ENCODE measurements at regions not wholly inside any gene's neighbourhood (a gene's known extent, or its start where the extent isn't known, plus 50 kb on each side); places are given as distances from the start of the nearest gene placed in this dataset.

DNA sequence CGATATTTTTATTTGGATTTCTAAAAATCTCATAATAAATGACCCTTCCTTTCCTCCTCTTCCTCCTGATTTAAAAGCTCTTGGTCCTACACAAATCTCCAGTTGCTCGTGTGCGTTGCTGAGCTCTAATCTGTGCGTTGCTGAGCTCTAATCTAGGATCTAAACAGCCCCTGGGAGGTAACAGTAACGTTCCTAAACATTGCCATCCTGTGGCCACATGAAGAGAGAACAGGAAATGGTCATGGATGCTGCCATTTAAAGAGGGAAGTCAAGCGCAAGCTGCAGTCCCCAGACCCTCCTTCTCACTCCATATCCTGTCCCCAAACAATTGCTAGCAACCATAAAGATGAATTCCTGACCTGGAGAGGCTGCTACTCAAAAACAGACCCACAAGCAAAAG is 170.8 kb downstream of the NUFIP1 start:
- Histone ChIP-seq H3K27me3 (replicated peaks; ENCODE audit: insufficient read depth, low read length) (no peaks in the 10 kb centered on the region), H3K27ac (ENCODE audit: low read length) (no peak overlapping the region), H3K4me2 (ENCODE audit: low read depth, low read length) (no peak overlapping the region), H3K9ac (ENCODE audit: low read length) (no peak overlapping the region), H3K9me2 (replicated peaks; ENCODE audit: insufficient read depth, low read length) (no peaks in the 10 kb centered on the region), H3K4me1 (ENCODE audit: low read length) (no peaks in the 10 kb centered on the region), H3K36me3 (replicated peaks; ENCODE audit: insufficient read depth, low read length) (no peaks in the 10 kb centered on the region), H2AFZ (ENCODE audit: low read length) (no peak overlapping the region), H3F3A (ENCODE audit: insufficient read depth, low read length) (no peaks in the 10 kb centered on the region), H4K20me1 (ENCODE audit: insufficient read depth, low read length) (no peaks in the 10 kb centered on the region), H3K79me2 (ENCODE audit: low read length) (no peaks in the 10 kb centered on the region), H3K4me3 (ENCODE audit: low read length) (no peak overlapping the region), H3K9me3 (replicated peaks; ENCODE audit: insufficient read depth, low read length) (no peaks in the 10 kb centered on the region)
- DNase-seq: no peak
- no peak for TF ChIP-seq EZH2phosphoT487 (IDR thresholded peaks at IDR 0.05; ENCODE audit: low read length)
- TF ChIP-seq, protein P1, sequence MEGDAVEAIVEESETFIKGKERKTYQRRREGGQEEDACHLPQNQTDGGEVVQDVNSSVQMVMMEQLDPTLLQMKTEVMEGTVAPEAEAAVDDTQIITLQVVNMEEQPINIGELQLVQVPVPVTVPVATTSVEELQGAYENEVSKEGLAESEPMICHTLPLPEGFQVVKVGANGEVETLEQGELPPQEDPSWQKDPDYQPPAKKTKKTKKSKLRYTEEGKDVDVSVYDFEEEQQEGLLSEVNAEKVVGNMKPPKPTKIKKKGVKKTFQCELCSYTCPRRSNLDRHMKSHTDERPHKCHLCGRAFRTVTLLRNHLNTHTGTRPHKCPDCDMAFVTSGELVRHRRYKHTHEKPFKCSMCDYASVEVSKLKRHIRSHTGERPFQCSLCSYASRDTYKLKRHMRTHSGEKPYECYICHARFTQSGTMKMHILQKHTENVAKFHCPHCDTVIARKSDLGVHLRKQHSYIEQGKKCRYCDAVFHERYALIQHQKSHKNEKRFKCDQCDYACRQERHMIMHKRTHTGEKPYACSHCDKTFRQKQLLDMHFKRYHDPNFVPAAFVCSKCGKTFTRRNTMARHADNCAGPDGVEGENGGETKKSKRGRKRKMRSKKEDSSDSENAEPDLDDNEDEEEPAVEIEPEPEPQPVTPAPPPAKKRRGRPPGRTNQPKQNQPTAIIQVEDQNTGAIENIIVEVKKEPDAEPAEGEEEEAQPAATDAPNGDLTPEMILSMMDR (IDR thresholded peaks at IDR 0.05; ENCODE audit: low read length): no peak
- no peak for TF ChIP-seq EZH2 (optimal IDR thresholded peaks at IDR 0.05; ENCODE audit: low read depth, low read length)

DNA sequence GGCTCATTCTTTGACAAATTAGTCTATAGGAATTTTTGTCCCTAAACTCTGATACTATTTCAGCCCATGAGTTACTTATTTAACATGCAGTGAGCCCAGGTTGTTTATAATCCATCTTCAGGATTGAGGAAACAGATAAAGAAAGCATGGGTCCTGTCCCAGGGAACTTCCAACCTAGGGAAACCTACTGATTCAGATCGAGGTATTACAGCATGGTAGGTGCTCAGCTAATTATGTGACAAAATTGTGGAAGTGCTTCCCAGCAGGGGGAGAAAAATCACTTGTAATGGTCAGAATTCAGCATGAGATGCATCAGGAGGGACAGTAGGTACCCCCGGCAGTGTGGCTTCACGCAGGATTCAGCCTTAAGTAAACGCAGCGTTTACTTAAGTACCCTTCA is 171.3 kb downstream of the NUFIP1 start:
- DNase-seq: no peak
- no peak overlapping the region for H3K27ac ChIP-seq (ENCODE audit: low read length)
- no peak overlapping the region for H3K4me3 ChIP-seq (ENCODE audit: low read length)
- no peak overlapping the region for H3K4me2 ChIP-seq (ENCODE audit: low read depth, low read length)
- H3F3A ChIP-seq (ENCODE audit: insufficient read depth, low read length): no peaks in the 10 kb centered on the region
- H3K27me3 ChIP-seq (replicated peaks; ENCODE audit: insufficient read depth, low read length): no peaks in the 10 kb centered on the region
- no peak for TF ChIP-seq EZH2phosphoT487 (IDR thresholded peaks at IDR 0.05; ENCODE audit: low read length)
- no peak for TF ChIP-seq EZH2 (optimal IDR thresholded peaks at IDR 0.05; ENCODE audit: low read depth, low read length)
- TF ChIP-seq, protein P1 (IDR thresholded peaks at IDR 0.05; ENCODE audit: low read length): no peak
- H3K9me3 ChIP-seq (replicated peaks; ENCODE audit: insufficient read depth, low read length): no peaks in the 10 kb centered on the region
- H3K4me1 ChIP-seq (ENCODE audit: low read length): no peaks in the 10 kb centered on the region
- no peaks in the 10 kb centered on the region for H4K20me1 ChIP-seq (ENCODE audit: insufficient read depth, low read length)
- no peaks in the 10 kb centered on the region for H3K79me2 ChIP-seq (ENCODE audit: low read length)
- H3K9me2 ChIP-seq (replicated peaks; ENCODE audit: insufficient read depth, low read length): no peaks in the 10 kb centered on the region
- H3K36me3 ChIP-seq (replicated peaks; ENCODE audit: insufficient read depth, low read length): no peaks in the 10 kb centered on the region
- no peak overlapping the region for H3K9ac ChIP-seq (ENCODE audit: low read length)
- H2AFZ ChIP-seq (ENCODE audit: low read length): no peak overlapping the region

DNA sequence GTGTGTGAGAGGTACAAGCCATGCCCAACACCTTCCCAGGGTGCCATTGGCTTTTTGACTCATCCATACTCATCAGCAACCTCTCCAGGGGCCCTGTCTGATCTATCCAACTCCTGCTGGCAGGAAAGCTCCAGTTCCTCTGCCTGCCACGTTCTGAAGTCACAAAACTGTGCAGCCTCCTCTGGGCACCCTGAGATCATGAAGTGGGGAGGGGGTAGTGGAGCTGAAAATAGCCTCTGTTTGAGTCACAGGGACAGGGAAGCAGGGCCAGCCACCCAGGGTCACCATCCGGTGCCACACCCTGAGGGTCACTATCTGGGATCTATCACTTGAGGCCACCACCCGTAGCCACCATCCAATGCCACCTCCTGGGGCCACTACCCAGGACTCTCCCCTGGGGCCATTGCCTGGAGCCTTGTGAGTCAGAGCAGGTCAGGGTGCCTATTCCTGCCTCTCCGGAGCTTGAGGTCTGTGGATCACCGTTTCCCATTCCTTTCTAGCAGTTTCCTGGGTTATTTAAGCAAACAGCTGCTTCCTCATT is 172.1 kb downstream of the NUFIP1 start:
- TF ChIP-seq, protein P1 (IDR thresholded peaks at IDR 0.05; ENCODE audit: low read length): no peak
- TF ChIP-seq EZH2phosphoT487 (IDR thresholded peaks at IDR 0.05; ENCODE audit: low read length) (no peak), EZH2 (optimal IDR thresholded peaks at IDR 0.05; ENCODE audit: low read depth, low read length) (no peak)

More for the DNA sequence above, 172.1 kb downstream of the NUFIP1 start:
- Histone ChIP-seq H3K4me1 (ENCODE audit: low read length) (no peaks in the 10 kb centered on the region), H3K36me3 (replicated peaks; ENCODE audit: insufficient read depth, low read length) (no peaks in the 10 kb centered on the region), H3K9me3 (replicated peaks; ENCODE audit: insufficient read depth, low read length) (no peaks in the 10 kb centered on the region), H3K9ac (ENCODE audit: low read length) (no peak overlapping the region), H3K4me2 (ENCODE audit: low read depth, low read length) (no peak overlapping the region), H3K9me2 (replicated peaks; ENCODE audit: insufficient read depth, low read length) (no peaks in the 10 kb centered on the region), H2AFZ (ENCODE audit: low read length) (no peak overlapping the region), H3F3A (ENCODE audit: insufficient read depth, low read length) (no peaks in the 10 kb centered on the region), H3K27ac (ENCODE audit: low read length) (no peak overlapping the region), H3K79me2 (ENCODE audit: low read length) (no peaks in the 10 kb centered on the region), H4K20me1 (ENCODE audit: insufficient read depth, low read length) (no peaks in the 10 kb centered on the region), H3K27me3 (replicated peaks; ENCODE audit: insufficient read depth, low read length) (no peaks in the 10 kb centered on the region), H3K4me3 (ENCODE audit: low read length) (no peak overlapping the region)
- DNase-seq: no peak
